ENCODE measurements at regions not wholly inside any gene's neighbourhood (a gene's known extent, or its start where the extent isn't known, plus 50 kb on each side); places are given as distances from the start of the nearest gene placed in this dataset.

DNA sequence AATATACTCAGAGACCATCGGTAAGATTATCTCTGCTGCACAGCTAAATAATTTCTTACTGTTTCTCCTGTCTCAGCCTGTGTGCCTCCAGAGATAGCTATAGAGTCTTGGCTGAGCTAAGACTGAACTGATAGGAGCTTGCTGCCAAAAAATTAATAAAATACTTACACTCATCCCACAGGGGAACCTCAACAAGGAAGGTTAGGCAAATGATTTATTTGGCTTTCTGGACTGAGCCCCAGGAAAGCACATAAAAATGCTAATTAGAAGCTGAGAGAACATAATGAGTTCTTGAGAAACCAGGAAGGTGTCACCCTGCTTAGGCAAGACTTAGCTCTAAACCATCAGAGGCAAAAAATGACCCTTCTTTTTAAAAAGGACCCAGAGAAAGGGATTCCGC lies 534.5 kb downstream of the TNS3 start:
- Histone ChIP-seq H3K36me3 (ENCODE audit: low read depth) (no peaks in the 10 kb centered on the region), H3K9me3 (ENCODE audit: severe bottlenecking) (peaks cover 2% of the 10 kb centered on the region), H3K27me3 (ENCODE audit: insufficient read depth, poor library complexity, severe bottlenecking) (no peaks in the 10 kb centered on the region), H3K4me1 (ENCODE audit: insufficient read depth, poor library complexity, severe bottlenecking) (no peaks in the 10 kb centered on the region), H3K4me3 (ENCODE audit: severe bottlenecking) (no peak overlapping the region), H3K27ac (ENCODE audit: poor library complexity, severe bottlenecking) (no peak overlapping the region)
- TF ChIP-seq, protein P1, sequence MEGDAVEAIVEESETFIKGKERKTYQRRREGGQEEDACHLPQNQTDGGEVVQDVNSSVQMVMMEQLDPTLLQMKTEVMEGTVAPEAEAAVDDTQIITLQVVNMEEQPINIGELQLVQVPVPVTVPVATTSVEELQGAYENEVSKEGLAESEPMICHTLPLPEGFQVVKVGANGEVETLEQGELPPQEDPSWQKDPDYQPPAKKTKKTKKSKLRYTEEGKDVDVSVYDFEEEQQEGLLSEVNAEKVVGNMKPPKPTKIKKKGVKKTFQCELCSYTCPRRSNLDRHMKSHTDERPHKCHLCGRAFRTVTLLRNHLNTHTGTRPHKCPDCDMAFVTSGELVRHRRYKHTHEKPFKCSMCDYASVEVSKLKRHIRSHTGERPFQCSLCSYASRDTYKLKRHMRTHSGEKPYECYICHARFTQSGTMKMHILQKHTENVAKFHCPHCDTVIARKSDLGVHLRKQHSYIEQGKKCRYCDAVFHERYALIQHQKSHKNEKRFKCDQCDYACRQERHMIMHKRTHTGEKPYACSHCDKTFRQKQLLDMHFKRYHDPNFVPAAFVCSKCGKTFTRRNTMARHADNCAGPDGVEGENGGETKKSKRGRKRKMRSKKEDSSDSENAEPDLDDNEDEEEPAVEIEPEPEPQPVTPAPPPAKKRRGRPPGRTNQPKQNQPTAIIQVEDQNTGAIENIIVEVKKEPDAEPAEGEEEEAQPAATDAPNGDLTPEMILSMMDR (IDR thresholded peaks at IDR 0.05; ENCODE audit: poor library complexity, severe bottlenecking) = no peak
- no peak for DNase-seq (ENCODE audit: low spot score)
- ATAC-seq (ENCODE audit: low read depth) = no peak

DNA sequence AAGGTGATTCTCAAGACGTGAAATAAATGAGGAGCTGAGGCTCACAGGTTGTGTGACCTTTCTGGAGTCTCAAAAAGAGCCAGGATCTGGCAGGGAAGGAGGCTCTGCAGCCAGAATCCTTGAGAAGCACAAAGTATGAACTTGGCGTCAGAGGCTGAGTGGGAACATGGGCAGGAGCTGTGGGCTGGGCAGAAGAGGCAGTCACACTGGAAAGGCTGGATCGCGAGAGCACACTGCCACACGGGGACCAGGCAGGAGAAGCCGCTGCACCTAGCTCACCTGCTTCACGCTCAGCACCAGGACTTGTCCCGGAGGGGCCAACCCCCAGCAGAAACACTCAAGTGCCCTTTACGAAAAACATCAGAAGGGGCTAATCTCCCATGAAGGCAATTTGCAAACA lies 535.0 kb downstream of the TNS3 start:
- ATAC-seq (ENCODE audit: low read depth) (peak; percentile 23; the same call in 1 of the 3 replicates), DNase-seq (ENCODE audit: low spot score) (no peak)
- Histone ChIP-seq H3K27me3 (ENCODE audit: insufficient read depth, poor library complexity, severe bottlenecking) (no peaks in the 10 kb centered on the region), H3K4me3 (ENCODE audit: severe bottlenecking) (no peak overlapping the region), H3K27ac (ENCODE audit: poor library complexity, severe bottlenecking) (no peak overlapping the region), H3K9me3 (ENCODE audit: severe bottlenecking) (peaks cover 2% of the 10 kb centered on the region), H3K4me1 (ENCODE audit: insufficient read depth, poor library complexity, severe bottlenecking) (no peaks in the 10 kb centered on the region), H3K36me3 (ENCODE audit: low read depth) (no peaks in the 10 kb centered on the region)
- TF ChIP-seq, protein P1 (IDR thresholded peaks at IDR 0.05; ENCODE audit: poor library complexity, severe bottlenecking) = no peak

DNA sequence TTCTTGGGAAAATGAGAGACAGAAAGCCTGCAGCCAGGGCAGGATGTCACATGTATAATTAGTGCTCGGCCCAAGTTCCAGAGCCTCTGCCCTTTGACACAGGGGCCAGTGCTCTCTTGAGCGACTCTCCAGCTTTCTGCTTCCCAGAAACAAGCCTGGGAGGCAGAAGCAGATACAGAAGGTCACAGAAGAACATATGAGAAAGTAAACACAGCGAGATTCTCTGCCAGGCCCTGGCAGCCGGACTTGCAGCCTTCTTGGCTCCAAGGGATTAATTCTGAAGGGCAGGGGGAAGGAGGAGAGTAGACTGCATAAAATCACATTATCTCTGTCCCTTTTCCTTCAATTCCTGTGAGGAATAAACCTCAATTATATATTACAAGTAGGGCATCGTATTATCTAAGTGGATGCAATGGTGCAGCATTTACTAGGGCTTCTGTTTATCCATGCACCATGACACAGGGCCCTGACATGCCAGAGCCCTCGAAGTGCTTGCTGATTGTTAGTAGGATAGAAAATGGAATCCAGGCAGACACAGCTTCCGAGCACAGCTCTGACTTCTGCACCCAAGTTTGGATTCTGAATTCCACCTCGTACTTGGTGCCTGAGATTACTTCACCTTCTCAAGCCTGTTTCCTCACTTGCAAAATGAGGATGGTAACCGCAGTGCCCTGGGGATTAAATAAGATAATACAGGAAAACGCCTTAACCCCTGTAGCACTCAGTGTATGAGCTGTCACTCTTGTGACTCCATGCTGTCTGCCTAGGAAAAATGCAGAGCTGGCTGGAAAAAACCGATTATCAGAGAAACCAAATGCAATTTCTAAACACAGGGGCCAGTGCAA lies 536.5 kb downstream of the TNS3 start:
- TF ChIP-seq, protein P1 (IDR thresholded peaks at IDR 0.05; ENCODE audit: poor library complexity, severe bottlenecking) = no peak
- Histone ChIP-seq H3K9me3 (ENCODE audit: severe bottlenecking) (no peaks in the 10 kb centered on the region), H3K27ac (ENCODE audit: poor library complexity, severe bottlenecking) (no peak overlapping the region), H3K4me1 (ENCODE audit: insufficient read depth, poor library complexity, severe bottlenecking) (no peaks in the 10 kb centered on the region), H3K27me3 (ENCODE audit: insufficient read depth, poor library complexity, severe bottlenecking) (no peaks in the 10 kb centered on the region), H3K36me3 (ENCODE audit: low read depth) (no peaks in the 10 kb centered on the region), H3K4me3 (ENCODE audit: severe bottlenecking) (no peak overlapping the region)
- no peak for ATAC-seq (ENCODE audit: low read depth)
- DNase-seq (ENCODE audit: low spot score) = no peak

GRCh38 chr7:47044625-47045024 lies 537.3 kb downstream of the TNS3 start:
- TF ChIP-seq, protein P1 (IDR thresholded peaks at IDR 0.05; ENCODE audit: poor library complexity, severe bottlenecking) = no peak
- Histone ChIP-seq H3K36me3 (ENCODE audit: low read depth) (no peaks in the 10 kb centered on the region), H3K4me3 (ENCODE audit: severe bottlenecking) (no peak overlapping the region), H3K27me3 (ENCODE audit: insufficient read depth, poor library complexity, severe bottlenecking) (no peaks in the 10 kb centered on the region), H3K27ac (ENCODE audit: poor library complexity, severe bottlenecking) (no peak overlapping the region), H3K9me3 (ENCODE audit: severe bottlenecking) (no peaks in the 10 kb centered on the region), H3K4me1 (ENCODE audit: insufficient read depth, poor library complexity, severe bottlenecking) (no peaks in the 10 kb centered on the region)
- DNase-seq (ENCODE audit: low spot score) = no peak
- ATAC-seq (ENCODE audit: low read depth) = no peak

DNA sequence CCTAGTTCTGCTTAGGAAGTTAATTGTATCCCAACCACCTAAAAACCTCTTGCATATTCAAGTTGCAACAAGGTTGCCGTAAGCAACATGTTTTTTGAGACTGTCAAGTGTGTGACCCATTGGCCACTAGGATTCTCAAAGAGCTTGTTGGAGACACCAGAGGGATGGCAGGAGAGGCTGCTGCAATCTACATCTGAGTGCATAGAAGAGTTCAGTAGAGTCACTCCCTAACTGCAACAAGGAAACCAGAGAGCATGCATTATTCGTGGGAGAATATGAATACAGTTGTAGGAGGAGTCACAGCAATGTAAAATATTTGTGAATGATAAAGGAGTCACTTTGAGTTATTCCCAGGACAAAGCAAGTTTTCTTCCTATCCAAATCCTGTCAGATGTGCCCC lies 538.6 kb downstream of the TNS3 start:
- no peaks in the 10 kb centered on the region for H3K36me3 ChIP-seq (ENCODE audit: low read depth)
- no peak overlapping the region for H3K4me3 ChIP-seq (ENCODE audit: severe bottlenecking)
- TF ChIP-seq, protein P1 (IDR thresholded peaks at IDR 0.05; ENCODE audit: poor library complexity, severe bottlenecking) = no peak
- DNase-seq (ENCODE audit: low spot score) (no peak), ATAC-seq (ENCODE audit: low read depth) (no peak)
- H3K27ac ChIP-seq (ENCODE audit: poor library complexity, severe bottlenecking) = no peak overlapping the region
- H3K4me1 ChIP-seq (ENCODE audit: insufficient read depth, poor library complexity, severe bottlenecking) = no peaks in the 10 kb centered on the region
- H3K27me3 ChIP-seq (ENCODE audit: insufficient read depth, poor library complexity, severe bottlenecking) = no peaks in the 10 kb centered on the region
- no peaks in the 10 kb centered on the region for H3K9me3 ChIP-seq (ENCODE audit: severe bottlenecking)
